HG02798 (cell line): ENCODE measurements at regions not wholly inside any gene's neighbourhood (a gene's known extent, or its start where the extent isn't known, plus 50 kb on each side); places are given as distances from the start of the nearest gene placed in this dataset.
"Not testable (repeated sequence)": the region's sequence is repeated elsewhere in the genome, so short reads cannot be mapped to it uniquely, and the experiment has no call there.

ENCODE experiments used
- ATAC-seq: cut with Tn5 transposase; IDR thresholded peaks from one replicate; pipeline ENCODE4 v1.9.1; 2021; ENCODE audit warnings: mild to moderate bottlenecking; ENCODE audit not compliant: unreplicated experiment, poor library complexity

DNA sequence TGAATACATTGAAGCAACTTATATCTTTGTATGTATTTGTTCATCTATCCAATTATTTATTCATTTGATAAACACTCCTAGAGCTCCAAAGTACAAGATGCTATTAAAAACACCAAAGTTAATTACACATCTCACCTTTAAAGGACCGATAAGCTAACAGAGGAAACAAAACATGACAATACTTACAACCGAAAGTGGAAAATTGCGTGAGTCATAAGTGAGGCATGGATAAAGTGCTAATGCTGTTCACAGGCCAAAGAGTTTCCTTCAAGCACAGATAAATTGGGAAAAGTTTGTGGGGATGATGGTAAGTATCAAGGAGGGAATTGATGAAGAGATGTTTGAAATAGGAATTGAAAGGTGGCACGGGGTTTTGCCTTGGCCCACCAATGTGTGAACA lies 172.8 kb upstream of the KITLG start:
- no peak for ATAC-seq

- no peak for ATAC-seq
These were observed 171.9 kb upstream of the KITLG start for GRCh38 chr12:88752183-88752582.

DNA sequence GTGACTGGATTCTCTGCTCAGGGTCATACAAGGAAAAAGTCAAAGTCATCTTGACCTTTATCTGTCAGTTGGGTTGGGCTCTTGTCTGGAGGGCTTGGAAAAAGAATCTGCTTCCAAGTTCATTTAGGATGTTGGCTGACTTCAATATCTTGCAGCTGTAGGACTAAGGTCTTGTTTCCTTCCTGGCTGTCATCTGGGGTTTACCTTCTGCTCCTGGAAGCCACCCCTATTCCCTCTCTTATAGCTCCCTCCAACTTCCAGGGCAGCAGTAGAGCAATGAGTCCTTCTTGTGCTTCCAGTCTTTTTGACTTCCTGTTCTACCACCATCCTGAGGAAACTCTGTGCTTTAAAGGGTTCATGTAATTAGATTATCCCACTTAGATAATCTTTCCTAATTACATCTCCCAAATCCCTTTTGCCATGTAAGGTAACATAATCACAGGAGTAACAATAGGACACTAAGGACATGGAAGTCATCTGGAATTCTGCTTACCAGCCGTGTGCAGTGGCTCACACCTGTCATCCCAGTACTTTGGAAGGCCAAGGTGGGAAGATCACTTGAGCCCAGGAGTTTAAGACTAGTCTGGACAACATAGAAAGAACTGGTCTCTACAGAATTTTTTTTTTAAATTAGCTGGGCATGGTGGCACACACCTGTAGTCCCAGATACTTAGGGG lies 170.7 kb upstream of the KITLG start:
- no peak for ATAC-seq

GRCh38 chr12:88746386-88746785 lies 166.1 kb upstream of the KITLG start:
- ATAC-seq, result no peak

GRCh38 chr12:88743946-88744685 lies 163.8 kb upstream of the KITLG start:
- no peak for ATAC-seq

DNA sequence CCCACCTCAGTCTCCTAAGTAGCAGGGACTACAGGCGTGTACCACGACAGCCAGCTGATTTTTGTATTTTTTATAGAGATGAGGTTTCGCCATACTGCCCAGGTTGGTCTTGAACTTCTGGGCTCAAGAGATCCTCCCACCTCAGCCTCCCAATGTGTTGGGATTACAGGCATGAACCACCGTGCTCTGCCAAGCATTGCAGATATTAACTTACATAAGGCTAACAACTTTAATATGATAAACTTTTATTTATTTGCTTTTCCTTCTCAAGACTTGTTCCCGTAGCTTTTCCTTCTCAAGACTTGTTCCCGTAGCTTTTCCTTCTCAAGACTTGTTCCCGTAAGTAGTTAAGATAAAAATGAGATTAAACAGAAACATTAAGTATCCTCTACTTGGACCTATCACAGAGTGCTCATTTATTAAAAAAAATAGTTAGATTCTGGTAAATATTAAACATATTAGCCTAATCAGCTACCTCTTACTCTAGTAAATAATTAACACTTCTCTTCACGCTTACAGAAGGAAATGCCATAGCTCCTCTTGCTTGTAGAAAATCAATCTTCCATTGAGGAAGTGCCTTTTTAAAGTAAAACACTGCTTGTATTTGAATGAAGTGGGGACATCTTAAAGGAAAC lies 157.7 kb upstream of the KITLG start:
- ATAC-seq, result no peak

GRCh38 chr12:88736031-88736430 lies 155.8 kb upstream of the KITLG start:
- no peak for ATAC-seq

DNA sequence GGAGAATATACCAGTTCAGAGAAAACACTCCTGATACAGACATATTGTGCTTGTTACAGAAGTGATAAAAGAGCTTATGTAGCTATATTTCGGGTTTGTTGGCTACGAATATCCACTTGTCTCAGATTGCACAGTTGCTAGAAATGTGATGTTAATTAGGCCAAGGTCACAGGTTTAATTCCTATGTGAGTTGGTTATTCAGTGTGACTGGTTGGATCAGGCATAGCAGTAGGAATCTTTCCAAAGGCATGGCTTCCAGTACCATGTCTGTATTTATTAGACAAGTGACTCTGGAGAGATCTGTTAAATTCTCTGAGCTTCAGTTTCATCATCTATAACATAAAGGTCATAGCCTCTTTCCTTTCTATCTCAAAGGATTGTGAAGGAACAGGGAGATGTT lies 152.7 kb upstream of the KITLG start:
- ATAC-seq, result no peak

GRCh38 chr12:88729196-88729595 lies 148.9 kb upstream of the KITLG start:
- ATAC-seq, result no peak

DNA sequence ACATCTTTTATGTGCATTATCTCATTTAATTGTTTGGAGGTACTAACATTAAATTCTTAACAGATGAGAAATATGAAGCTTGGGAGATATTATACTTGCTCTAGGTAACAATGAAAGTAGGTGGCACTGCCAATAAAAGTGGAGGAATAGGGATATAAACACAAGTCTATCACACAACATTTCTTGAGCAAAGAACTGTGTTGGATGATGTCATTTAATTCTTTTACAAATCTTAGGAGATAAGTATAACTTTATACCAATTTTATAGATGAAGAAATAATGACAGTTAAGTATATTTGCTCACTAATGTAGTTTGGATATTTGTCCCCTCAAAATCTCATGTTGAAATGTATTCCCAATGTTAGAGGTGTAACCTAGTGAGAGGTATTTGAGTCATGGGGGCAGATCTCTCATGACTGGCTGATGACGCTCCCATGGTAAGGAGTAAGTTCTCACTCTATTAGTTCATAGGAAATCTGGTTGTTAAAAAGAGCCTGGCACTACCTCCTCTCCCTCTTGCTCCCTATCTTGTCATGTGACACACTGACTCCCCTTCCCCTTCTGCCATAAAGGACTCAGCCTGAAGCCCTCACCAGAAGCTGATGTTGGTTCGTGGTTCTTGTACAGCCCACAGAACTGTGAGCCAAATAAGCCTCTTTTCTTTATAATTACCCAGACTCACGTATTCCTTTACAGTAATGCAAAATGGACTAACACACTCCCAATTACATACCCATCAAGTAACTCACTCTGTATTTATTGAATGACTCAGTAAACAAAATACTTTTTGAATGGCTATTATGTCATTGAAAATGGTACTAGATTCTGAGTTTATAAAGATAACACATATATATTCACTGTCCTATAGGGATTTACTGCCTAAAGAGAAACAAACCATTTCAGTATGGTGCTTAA lies 146.8 kb upstream of the KITLG start:
- ATAC-seq, result no peak

GRCh38 chr12:88725592-88726143 lies 145.4 kb upstream of the KITLG start:
- no peak for ATAC-seq

DNA sequence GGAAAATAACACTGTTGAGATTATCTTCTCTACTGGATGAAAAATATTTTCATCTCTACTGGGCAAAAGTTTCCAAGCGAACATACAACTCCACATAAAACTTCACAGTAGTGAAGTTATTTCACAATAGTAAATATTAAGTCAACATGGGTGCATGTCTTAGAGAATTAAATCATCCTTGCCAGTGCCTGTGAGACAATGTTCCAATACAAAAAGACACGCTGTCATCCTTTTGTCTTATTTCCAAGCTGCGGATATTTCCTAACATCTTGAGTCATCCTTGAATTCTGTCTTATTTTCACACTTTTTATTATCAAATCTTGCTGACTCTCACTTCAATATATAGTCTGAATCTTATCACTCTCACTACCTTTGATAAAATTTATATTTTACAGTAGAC lies 142.9 kb upstream of the KITLG start:
- no peak for ATAC-seq

GRCh38 chr12:88720785-88721650 lies 140.7 kb upstream of the KITLG start:
- no peak for ATAC-seq

GRCh38 chr12:88720231-88720630 lies 140.0 kb upstream of the KITLG start:
- ATAC-seq, result no peak

DNA sequence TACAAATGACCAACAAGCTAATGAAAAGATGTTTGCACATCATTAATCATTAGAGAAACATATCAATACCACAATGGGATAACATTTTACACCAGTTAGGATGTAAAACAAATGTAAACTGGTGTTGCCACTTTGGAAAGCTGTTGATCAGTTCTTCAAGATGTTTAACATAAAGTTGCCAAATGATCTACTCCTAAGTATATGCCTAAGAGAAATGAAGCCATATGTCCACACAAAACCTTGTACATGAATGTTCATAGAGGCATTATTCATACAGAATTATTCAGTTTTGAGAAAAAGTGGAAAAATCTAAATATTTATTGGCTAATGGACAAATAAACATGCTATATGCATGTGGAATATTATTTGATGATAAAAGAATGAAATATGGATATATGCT lies 136.9 kb upstream of the KITLG start:
- no peak for ATAC-seq

DNA sequence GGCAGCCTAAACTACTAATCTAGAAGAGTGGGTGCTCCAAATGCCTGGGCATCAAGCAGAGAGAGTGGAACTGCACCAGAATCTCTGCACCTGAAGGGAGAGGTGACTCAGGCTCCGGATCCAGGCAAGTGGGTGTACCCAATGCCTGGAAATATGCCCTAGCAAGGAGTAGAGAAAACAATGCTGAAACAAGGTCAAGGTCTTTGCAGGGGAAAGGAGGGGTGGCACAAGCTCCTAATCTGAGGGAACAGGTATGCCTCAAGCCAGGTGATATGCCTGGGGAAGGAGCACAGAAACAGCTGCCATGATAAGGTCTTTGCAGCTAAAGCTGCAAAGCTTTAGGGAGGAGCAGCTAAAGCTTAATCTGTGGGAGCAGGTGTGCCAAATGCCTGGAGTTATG lies 136.0 kb upstream of the KITLG start:
- ATAC-seq, result no peak

- no peak for ATAC-seq
These were observed 135.4 kb upstream of the KITLG start for GRCh38 chr12:88715673-88716072.

GRCh38 chr12:88714263-88714882 lies 134.1 kb upstream of the KITLG start:
- ATAC-seq, result not testable (repeated sequence)

- no peak for ATAC-seq
These were observed 127.5 kb upstream of the KITLG start for GRCh38 chr12:88707800-88708199.
